HCT116 (cell line): ENCODE measurements at regions not wholly inside any gene's neighbourhood (a gene's known extent, or its start where the extent isn't known, plus 50 kb on each side); places are given as distances from the start of the nearest gene placed in this dataset.

Experiments
- ATAC-seq: fragments of 200-7000 bp; cut with Tn5 transposase; 2 replicates; pipeline ENCODE4 v1.9.1; 2020; ENCODE audit warnings: mild to moderate bottlenecking, moderate library complexity
- BruUV-seq: library from RNA; stranded (reverse); fragments of 400-500 nt; replicated peaks from 2 replicates; lab custom pipeline; 2021; lab: Mats Ljungman, UMichigan
- CTCF ChIA-PET: fragments of 300-600 bp; sonication (Branson Sonifier 250); formaldehyde crosslinking; loops from one replicate; lab custom pipeline; 2021; ENCODE audit warnings: antibody characterized with exemption; lab: Charles Lee
- POLR2A ChIA-PET: fragments of 300-600, 350-600 bp; sonication (Branson Sonifier 250); formaldehyde crosslinking; loops from one replicate; lab custom pipeline; 2021; ENCODE audit warnings: antibody characterized with exemption; lab: Charles Lee
- RAD21 ChIA-PET, 2 experiments: fragments of 300-600 bp; sonication (Branson Sonifier 250); formaldehyde crosslinking; loops; one replicate each; lab custom pipeline; 2023; ENCODE audit warnings: low total read pairs in 2 of 2; ENCODE audit not compliant: uncharacterized antibody in 2 of 2, unreplicated experiment in 2 of 2, low non-redundant PET in 1 of 2; lab: Charles Lee
- DNase-seq: peaks from one replicate; pipeline ENCODE4 v3.0.0-alpha.2; 2010; ENCODE audit warnings: low read depth, low spot score
- H2AFZ ChIP-seq: fragments of 200-600 bp; shearing (Covaris generic), sonication (generic); 2 replicates; pipeline ENCODE4 v1.6.1; 2017; ENCODE audit warnings: low read depth, mixed run types, mixed read lengths, antibody characterized with exemption, low read length; ENCODE audit not compliant: poor library complexity, severe bottlenecking
- H3K27ac ChIP-seq: 2 replicates; pipeline ENCODE4 v1.5.1; 2012; ENCODE audit warnings: low read depth, low read length
- H3K27me3 ChIP-seq: fragments of 200-600 bp; sonication (generic); 2 replicates; pipeline ENCODE4 v1.6.1; 2016; ENCODE audit warnings: mixed run types, low read length, mixed read lengths; ENCODE audit not compliant: insufficient read depth
- H3K36me3 ChIP-seq, 2 experiments: fragments of 200-500 bp in 1 of 2; fragments of 200-600 bp in 1 of 2; sonication (Bioruptor generic) in 1 of 2; sonication (generic) in 1 of 2; 2 replicates each; pipeline versions ENCODE4 v1.5.1 to v1.6.1; 2014 to 2016; ENCODE audit warnings: low read length in 2 of 2, inconsistent platforms in 1 of 2, mixed read lengths in 1 of 2, mixed run types in 1 of 2; ENCODE audit not compliant: insufficient read depth in 2 of 2, control insufficient read depth in 1 of 2
- H3K4me1 ChIP-seq, 2 experiments: fragments of 200-600 bp in 1 of 2; sonication (generic) in 1 of 2; 2 replicates each; pipeline versions ENCODE4 v1.5.1 to v1.6.1; 2012 to 2017; ENCODE audit warnings: low read length in 2 of 2, inconsistent platforms in 1 of 2, mild to moderate bottlenecking in 1 of 2, mixed read lengths in 1 of 2, mixed run types in 1 of 2, moderate library complexity in 1 of 2; ENCODE audit not compliant: insufficient read depth in 2 of 2, control insufficient read depth in 1 of 2
- H3K4me2 ChIP-seq: fragments of 200-600 bp; sonication (generic); 2 replicates; pipeline ENCODE4 v1.6.1; 2017; ENCODE audit warnings: mixed run types, low read length, mixed read lengths
- H3K4me3 ChIP-seq, 2 experiments: fragments of 200-600 bp in 1 of 2; sonication (generic) in 1 of 2; replicated peaks in 1 of 2; 2 replicates each; pipeline ENCODE4 v1.5.1; 2011 to 2016; ENCODE audit warnings: low read length in 2 of 2, control low read depth in 1 of 2, low read depth in 1 of 2, mild to moderate bottlenecking in 1 of 2, mixed read lengths in 1 of 2, mixed run types in 1 of 2
- H3K79me2 ChIP-seq: fragments of 200-600 bp; sonication (generic); 2 replicates; pipeline ENCODE4 v1.6.1; 2017; ENCODE audit warnings: mild to moderate bottlenecking, mixed run types, low read length, moderate library complexity, mixed read lengths; ENCODE audit not compliant: insufficient read depth
- H3K9ac ChIP-seq: fragments of 200-600 bp; sonication (generic); 2 replicates; pipeline ENCODE4 v1.6.1; 2016; ENCODE audit warnings: low read length, mixed read lengths
- H3K9me2 ChIP-seq: fragments of 200-600 bp; sonication (generic), shearing (Covaris generic); 2 replicates; pipeline ENCODE4 v1.6.1; 2017; ENCODE audit warnings: mixed run types, mild to moderate bottlenecking, moderate library complexity; ENCODE audit not compliant: insufficient read depth
- H3K9me3 ChIP-seq, 2 experiments: fragments of 200-500 bp in 1 of 2; fragments of 200-600 bp in 1 of 2; sonication (Bioruptor generic) in 1 of 2; sonication (generic) in 1 of 2; 2 replicates each; pipeline ENCODE4 v1.6.1; 2014 to 2017; ENCODE audit warnings: low read length in 2 of 2, mixed read lengths in 2 of 2, inconsistent platforms in 1 of 2, low read depth in 1 of 2, mild to moderate bottlenecking in 1 of 2, mixed run types in 1 of 2, moderate library complexity in 1 of 2; ENCODE audit not compliant: control insufficient read depth in 1 of 2, insufficient read depth in 1 of 2
- H4K20me1 ChIP-seq: fragments of 200-600 bp; sonication (generic), shearing (Covaris generic); 2 replicates; pipeline ENCODE4 v1.6.1; 2017; ENCODE audit warnings: mixed run types, mild to moderate bottlenecking, moderate library complexity; ENCODE audit not compliant: insufficient read depth
- CTCF ChIP-seq, 3 experiments: fragments of 200-600 bp in 1 of 3; sonication (generic) in 1 of 3; IDR thresholded peaks in 2 of 3; conservative IDR thresholded peaks in 1 of 3; 2 replicates each; pipeline ENCODE4 v1.5.1; 2012 to 2017; ENCODE audit warnings: low read depth in 2 of 3, low read length in 2 of 3, antibody characterized with exemption in 1 of 3, borderline replicate concordance in 1 of 3, control low read depth in 1 of 3, mild to moderate bottlenecking in 1 of 3, mixed read lengths in 1 of 3, mixed run types in 1 of 3, moderate library complexity in 1 of 3; ENCODE audit not compliant: insufficient read depth in 1 of 3
- EGR1 ChIP-seq: IDR thresholded peaks from 2 replicates; pipeline ENCODE4 v1.6.1; 2012; ENCODE audit warnings: low read depth
- ELF1 ChIP-seq: IDR thresholded peaks from 2 replicates; pipeline ENCODE4 v1.6.1; 2012; ENCODE audit warnings: low read depth, borderline replicate concordance
- EZH2 ChIP-seq: fragments of 200-600 bp; sonication (generic); IDR thresholded peaks from 2 replicates; pipeline ENCODE4 v1.6.1; 2017; ENCODE audit warnings: antibody characterized with exemption, mixed run types
- JUND ChIP-seq: IDR thresholded peaks from 2 replicates; pipeline ENCODE4 v1.6.1; 2012
- MAX ChIP-seq: IDR thresholded peaks from 2 replicates; pipeline ENCODE4 v1.6.1; 2012
- POLR2A ChIP-seq: IDR thresholded peaks from 2 replicates; pipeline ENCODE4 v1.7.0; 2011; ENCODE audit warnings: borderline replicate concordance; ENCODE audit not compliant: insufficient read depth, insufficient read length; ENCODE audit errors: extremely low read depth
- ZBTB33 ChIP-seq: IDR thresholded peaks from 2 replicates; pipeline ENCODE4 v1.6.1; 2011; ENCODE audit warnings: mild to moderate bottlenecking, low read length, moderate library complexity; ENCODE audit not compliant: insufficient replicate concordance; ENCODE audit errors: extremely low read depth
- intact Hi-C: fragments of 100-400 bp; cut with micrococcal nuclease; formaldehyde crosslinking; loops from 2 replicates; pipeline ENCODE4 v1.10.0; 2022

DNA sequence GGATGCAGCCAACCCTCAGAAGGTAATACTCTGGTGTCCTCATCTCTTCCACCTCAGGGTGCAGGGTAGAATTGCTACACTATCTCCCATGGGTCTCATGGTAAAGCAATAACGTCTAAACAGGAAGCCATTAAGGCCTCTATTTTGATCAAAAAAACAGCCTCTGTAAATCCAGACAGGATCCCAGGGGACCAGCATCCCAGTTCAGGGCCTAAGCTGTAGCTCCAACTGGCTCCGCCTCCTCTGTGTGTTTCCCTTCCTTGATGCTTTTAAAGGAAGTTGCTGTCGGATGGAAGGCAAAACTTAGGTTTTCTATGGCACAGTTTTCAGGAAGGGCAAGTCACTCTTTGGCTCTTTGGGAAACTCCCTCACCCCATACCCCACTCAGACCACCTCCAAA is 222.0 kb downstream of the MAFB start:
- intact Hi-C loops, result no loop called here
- BruUV-seq, result no TSS peak
- no peak overlapping the region for H3K4me2 ChIP-seq
- no peaks in the 10 kb centered on the region for H4K20me1 ChIP-seq
- no peak for DNase-seq
- no peak overlapping the region for H3K27ac ChIP-seq
- H3K36me3 ChIP-seq, result no peaks in the 10 kb centered on the region
- H3K4me3 ChIP-seq, result no peak overlapping the region
- ChIA-PET RAD21 (no interaction called here), POLR2A (no interaction called here)
- no peak overlapping the region for H2AFZ ChIP-seq
- H3K4me1 ChIP-seq, result no peaks in the 10 kb centered on the region
- H3K79me2 ChIP-seq, result no peaks in the 10 kb centered on the region
- no peaks in the 10 kb centered on the region for H3K9me3 ChIP-seq
- no peak for TF ChIP-seq CTCF (IDR thresholded peaks at IDR 0.05 in 2 of 3, conservative IDR thresholded peaks at IDR 0.05 in 1 of 3; ENCODE audit: borderline replicate concordance in 1 of 3, insufficient read depth in 1 of 3, low read depth in 2 of 3, low read length in 2 of 3)
- TF ChIP-seq, all 23 proteins: peak for 0
- no peaks in the 10 kb centered on the region for H3K9me2 ChIP-seq
- H3K9ac ChIP-seq, result no peak overlapping the region
- CTCF ChIA-PET, result no interaction called here
- H3K27me3 ChIP-seq, result no peaks in the 10 kb centered on the region
- ATAC-seq, result no peak

DNA sequence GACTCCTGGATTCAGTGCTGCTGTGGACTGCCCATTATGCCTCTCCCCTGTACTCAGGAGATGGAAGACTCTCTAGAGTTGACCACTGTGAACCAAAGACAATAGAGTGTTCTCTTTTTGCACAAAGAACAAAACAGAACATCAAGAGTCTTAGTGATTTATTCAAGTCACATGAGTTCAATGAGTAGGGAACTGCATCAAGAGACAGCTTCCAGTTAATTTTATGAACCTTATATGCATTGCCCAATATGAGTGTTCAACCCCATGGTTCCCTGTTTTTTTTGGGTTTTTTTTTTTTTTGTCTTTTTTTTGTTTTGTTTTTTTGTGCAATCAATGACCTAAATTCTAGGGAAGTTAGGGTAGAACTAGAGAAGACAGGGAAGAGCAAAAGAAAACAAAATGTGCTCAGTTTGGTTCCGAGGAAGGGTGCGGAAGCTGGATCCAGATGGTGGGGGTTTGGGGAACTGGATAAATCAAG is 224.3 kb downstream of the MAFB start:
- H2AFZ ChIP-seq, result no peak overlapping the region
- no peak for TF ChIP-seq ZBTB33
- TF ChIP-seq ELF1, result no peak
- TF ChIP-seq EGR1, result no peak
- TF ChIP-seq EZH2, result no peak
- TF ChIP-seq JUND, result no peak
- no peak for TF ChIP-seq MAX
- TF ChIP-seq POLR2A, result no peak
- no peaks in the 10 kb centered on the region for H3K4me1 ChIP-seq
- POLR2A ChIA-PET, result no interaction called here
- no peak overlapping the region for H3K4me2 ChIP-seq
- intact Hi-C loops, result no loop called here
- H4K20me1 ChIP-seq, result no peaks in the 10 kb centered on the region
- H3K9me2 ChIP-seq, result no peaks in the 10 kb centered on the region
- H3K27ac ChIP-seq, result no peak overlapping the region
- CTCF ChIA-PET, result no interaction called here
- no peak for ATAC-seq
- no peak for DNase-seq
- no TSS peak for BruUV-seq
- H3K9ac ChIP-seq, result no peak overlapping the region
- no peak overlapping the region for H3K4me3 ChIP-seq
- 0 out of 2 replicates have a peak, but pooled peaks cover 3% of the 10 kb centered on the region for H3K27me3 ChIP-seq
- H3K9me3 ChIP-seq, result no peaks in the 10 kb centered on the region
- RAD21 ChIA-PET, result no interaction called here
- no peaks in the 10 kb centered on the region for H3K79me2 ChIP-seq
- H3K36me3 ChIP-seq, result no peaks in the 10 kb centered on the region
